ENCODE measurements at regions not wholly inside any gene's neighbourhood (a gene's known extent, or its start where the extent isn't known, plus 50 kb on each side); places are given as distances from the start of the nearest gene placed in this dataset.
A peak's percentile ranks its signal among the peaks of the same experiment; 100 is the strongest.

DNA sequence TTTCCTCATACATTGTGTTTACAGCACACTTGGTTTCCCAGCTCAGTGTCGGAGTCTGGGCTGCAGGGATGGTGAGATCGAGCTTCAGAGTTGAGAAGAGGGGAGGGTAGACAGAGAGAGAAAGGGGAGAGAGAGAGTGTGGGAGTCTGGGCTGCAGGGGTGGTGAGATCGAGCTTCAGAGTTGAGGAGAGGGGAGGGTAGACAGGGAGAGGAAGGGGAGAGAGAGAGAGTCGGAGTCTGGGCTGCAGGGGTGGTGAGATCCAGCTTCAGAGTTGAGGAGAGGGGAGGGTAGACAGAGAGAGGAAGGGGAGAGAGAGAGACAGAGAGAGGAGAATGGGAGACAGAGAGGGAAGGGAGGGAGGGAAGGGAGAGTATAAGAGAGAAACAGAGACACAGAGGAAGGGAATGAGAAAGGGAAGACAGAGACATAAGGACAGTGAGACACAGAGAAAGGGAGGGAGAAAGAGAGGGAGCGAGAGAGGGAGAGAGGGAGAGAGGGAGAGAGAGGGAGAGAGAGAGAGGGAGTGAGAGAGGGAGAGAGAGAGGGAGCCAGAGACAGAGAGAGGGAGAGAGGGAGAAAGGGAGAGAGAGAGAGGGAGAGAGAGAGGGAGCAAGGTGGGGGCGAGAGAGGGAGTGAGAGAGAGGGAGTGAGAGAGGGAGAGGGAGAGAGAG, 222.7 kb upstream of the GMDS start:
- Histone ChIP-seq H3K9ac (ENCODE audit: low read depth, low read length) (peak overlapping the region; percentile 7; the same call in 1 of the 2 replicates), H3K36me3 (ENCODE audit: insufficient read depth, low read length) (no peaks in the 10 kb centered on the region), H3K4me1 (ENCODE audit: insufficient read depth, low read length) (peaks cover 13% of the 10 kb centered on the region; the same call in 1 of the 2 replicates), H3K9me3 (ENCODE audit: control insufficient read depth, insufficient read depth, low read length) (no peaks in the 10 kb centered on the region)

- Histone ChIP-seq H3K36me3 (ENCODE audit: insufficient read depth, low read length) (no peaks in the 10 kb centered on the region), H3K9ac (ENCODE audit: low read depth, low read length) (no peak overlapping the region), H3K4me1 (ENCODE audit: insufficient read depth, low read length) (peaks cover 13% of the 10 kb centered on the region; the same call in 1 of the 2 replicates), H3K9me3 (ENCODE audit: control insufficient read depth, insufficient read depth, low read length) (no peaks in the 10 kb centered on the region)
Measured at GRCh38 chr6:2465336-2465735, 219.9 kb upstream of the GMDS start.

DNA sequence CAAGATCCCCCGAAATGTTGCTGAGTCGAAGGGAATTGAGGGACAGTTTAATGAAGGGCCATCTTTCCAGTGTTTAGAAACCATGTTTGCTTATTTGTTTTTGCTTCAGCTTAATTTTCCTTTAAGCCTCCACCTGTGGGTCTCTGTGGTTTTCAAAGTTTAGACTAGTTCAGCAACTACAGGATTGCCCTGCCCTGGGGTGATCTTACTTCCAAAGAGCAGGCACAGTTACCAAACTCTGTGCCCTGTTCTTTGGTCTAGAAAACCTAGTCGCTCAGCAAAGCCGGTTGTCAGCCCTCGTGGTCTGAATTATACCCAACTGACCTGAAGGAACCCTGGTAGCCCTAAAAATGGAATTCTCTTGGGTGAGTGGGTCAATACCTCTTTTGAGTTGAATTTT, 219.2 kb upstream of the GMDS start:
- Histone ChIP-seq H3K36me3 (ENCODE audit: insufficient read depth, low read length) (no peaks in the 10 kb centered on the region), H3K4me1 (ENCODE audit: insufficient read depth, low read length) (peaks cover 13% of the 10 kb centered on the region; the same call in 1 of the 2 replicates), H3K9me3 (ENCODE audit: control insufficient read depth, insufficient read depth, low read length) (no peaks in the 10 kb centered on the region), H3K9ac (ENCODE audit: low read depth, low read length) (no peak overlapping the region)

DNA sequence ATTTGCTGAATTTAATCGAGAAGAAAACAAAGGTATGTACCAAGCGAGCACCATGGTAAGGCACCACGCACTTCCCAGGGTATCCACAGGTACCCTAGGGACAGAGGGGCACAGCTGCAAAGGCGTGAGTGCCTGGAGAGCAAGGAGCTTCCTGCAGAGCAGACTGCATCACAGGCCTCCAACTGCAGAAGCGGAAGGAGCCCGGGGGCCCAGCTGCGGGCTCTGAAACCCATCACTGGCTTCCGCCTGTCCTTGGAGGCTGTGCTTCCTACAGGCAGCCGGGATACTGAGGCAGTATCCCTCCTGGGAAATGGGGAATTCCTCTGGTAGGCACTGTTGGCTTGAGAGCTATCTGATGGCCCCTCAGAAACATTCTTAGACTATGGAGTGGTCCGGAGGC, 217.4 kb upstream of the GMDS start:
- peaks cover 9% of the 10 kb centered on the region; the same call in 1 of the 2 replicates for H3K4me1 ChIP-seq (ENCODE audit: insufficient read depth, low read length)
- no peak overlapping the region for H3K9ac ChIP-seq (ENCODE audit: low read depth, low read length)
- H3K36me3 ChIP-seq (ENCODE audit: insufficient read depth, low read length): no peaks in the 10 kb centered on the region
- no peaks in the 10 kb centered on the region for H3K9me3 ChIP-seq (ENCODE audit: control insufficient read depth, insufficient read depth, low read length)

GRCh38 chr6:2460216-2460745, 214.9 kb upstream of the GMDS start:
- H3K9ac ChIP-seq (ENCODE audit: low read depth, low read length): no peak overlapping the region
- H3K9me3 ChIP-seq (ENCODE audit: control insufficient read depth, insufficient read depth, low read length): no peaks in the 10 kb centered on the region

DNA sequence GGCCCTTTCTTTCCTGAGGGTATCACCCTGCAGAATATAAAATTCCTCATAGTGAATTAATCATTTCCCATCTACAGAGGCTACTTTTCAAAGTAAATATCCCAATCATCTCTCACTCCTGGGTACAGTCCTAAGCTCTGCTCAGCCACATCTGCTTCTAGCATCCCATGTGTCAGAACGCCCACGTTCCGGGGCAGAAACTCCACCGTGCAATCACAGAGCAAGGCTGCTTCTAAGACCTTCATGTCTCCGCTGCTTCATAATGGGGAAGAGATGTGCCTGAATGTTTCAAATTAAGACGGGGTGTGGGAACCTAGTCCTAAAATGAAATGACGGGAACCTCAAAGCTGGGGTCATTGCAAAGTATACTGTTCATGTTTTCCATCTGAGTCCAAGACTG, 208.8 kb upstream of the GMDS start:
- Histone ChIP-seq H3K36me3 (ENCODE audit: insufficient read depth, low read length) (no peaks in the 10 kb centered on the region), H3K4me1 (ENCODE audit: insufficient read depth, low read length) (no peaks in the 10 kb centered on the region), H3K9ac (ENCODE audit: low read depth, low read length) (no peak overlapping the region), H3K9me3 (ENCODE audit: control insufficient read depth, insufficient read depth, low read length) (no peaks in the 10 kb centered on the region)

More at GRCh38 chr6:2460216-2460745, 214.9 kb upstream of the GMDS start:
- Histone ChIP-seq H3K36me3 (ENCODE audit: insufficient read depth, low read length) (no peaks in the 10 kb centered on the region), H3K4me1 (ENCODE audit: insufficient read depth, low read length) (no peaks in the 10 kb centered on the region)

DNA sequence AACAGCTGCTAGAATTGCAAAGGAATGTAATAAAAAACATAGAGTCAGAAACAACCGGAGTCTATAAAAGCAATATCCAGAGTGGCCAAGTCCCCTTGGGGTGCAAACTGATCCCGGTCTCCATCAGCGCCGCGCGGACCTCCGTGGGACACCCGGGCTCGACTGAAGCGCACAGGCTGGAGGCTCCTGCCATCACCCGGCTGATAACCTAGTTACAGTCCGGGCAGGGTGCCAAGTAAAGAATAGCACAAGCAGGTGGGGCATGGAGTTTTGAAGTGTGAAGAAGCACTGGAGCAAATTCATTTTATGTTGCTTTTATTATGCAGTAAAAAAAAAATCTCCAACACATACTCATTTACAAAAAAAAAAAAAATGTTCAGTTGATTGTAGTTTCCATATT, 205.1 kb upstream of the GMDS start:
- Histone ChIP-seq H3K36me3 (ENCODE audit: insufficient read depth, low read length) (no peaks in the 10 kb centered on the region), H3K9ac (ENCODE audit: low read depth, low read length) (no peak overlapping the region), H3K9me3 (ENCODE audit: control insufficient read depth, insufficient read depth, low read length) (no peaks in the 10 kb centered on the region), H3K4me1 (ENCODE audit: insufficient read depth, low read length) (no peaks in the 10 kb centered on the region)

DNA sequence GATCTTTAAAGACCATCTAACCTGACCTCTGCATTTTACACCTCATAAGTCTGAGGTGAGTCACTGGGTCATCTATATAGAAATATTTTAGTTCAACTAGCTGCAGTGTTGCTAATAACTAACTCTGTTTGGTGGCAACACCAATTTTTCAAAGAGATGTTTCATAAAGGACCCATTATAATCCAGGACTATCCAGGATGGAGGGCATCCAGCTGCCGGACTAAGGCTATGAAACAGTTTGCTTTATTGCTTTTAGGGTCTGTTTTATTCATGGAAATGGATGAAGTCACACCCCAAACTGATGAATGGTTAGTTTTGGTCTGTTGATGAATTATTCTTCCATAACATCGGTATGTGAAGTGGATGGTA, 204.2 kb upstream of the GMDS start:
- Histone ChIP-seq H3K36me3 (ENCODE audit: insufficient read depth, low read length) (no peaks in the 10 kb centered on the region), H3K4me1 (ENCODE audit: insufficient read depth, low read length) (no peaks in the 10 kb centered on the region), H3K9ac (ENCODE audit: low read depth, low read length) (no peak overlapping the region), H3K9me3 (ENCODE audit: control insufficient read depth, insufficient read depth, low read length) (no peaks in the 10 kb centered on the region)

DNA sequence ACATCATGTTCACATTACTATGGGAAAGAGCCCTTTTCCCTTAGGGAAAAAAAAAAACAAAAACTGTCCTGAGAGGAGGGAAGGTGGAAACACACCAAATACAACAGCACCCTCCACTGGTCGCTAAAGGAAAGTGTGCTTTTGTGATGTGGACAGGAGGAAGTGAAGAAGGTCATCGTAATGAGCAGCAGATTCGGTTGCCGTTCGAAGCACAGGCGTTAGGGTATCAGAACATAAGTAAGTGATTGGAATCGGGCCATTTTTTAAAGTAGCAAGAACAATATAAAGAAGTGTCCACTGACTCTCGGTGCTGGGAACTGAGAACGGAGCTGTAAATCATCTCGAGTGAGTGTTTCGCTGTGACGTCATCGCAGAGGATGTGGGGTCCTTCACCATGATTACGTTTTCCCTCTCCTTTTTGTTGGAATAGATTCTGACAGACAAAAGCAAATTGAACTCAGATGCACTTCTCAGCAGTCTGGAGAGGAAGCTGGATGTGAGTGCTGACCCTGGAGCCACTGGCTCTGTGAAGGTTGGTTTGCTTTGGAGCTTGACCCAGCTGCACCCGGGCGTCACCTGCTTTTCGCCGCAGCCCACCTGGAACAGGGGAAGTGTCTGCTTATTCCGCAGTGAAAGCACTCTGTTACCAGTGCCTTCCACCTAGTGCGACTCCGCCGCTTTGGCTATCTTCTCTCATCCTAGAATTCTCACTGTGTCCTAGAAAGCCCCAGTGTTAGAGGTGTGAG, 203.6 kb upstream of the GMDS start:
- Histone ChIP-seq H3K9ac (ENCODE audit: low read depth, low read length) (peak overlapping the region; percentile 44; the same call in 1 of the 2 replicates), H3K36me3 (ENCODE audit: insufficient read depth, low read length) (no peaks in the 10 kb centered on the region), H3K4me1 (ENCODE audit: insufficient read depth, low read length) (no peaks in the 10 kb centered on the region), H3K9me3 (ENCODE audit: control insufficient read depth, insufficient read depth, low read length) (no peaks in the 10 kb centered on the region)

- Histone ChIP-seq H3K9me3 (ENCODE audit: control insufficient read depth, insufficient read depth, low read length) (no peaks in the 10 kb centered on the region), H3K4me1 (ENCODE audit: insufficient read depth, low read length) (no peaks in the 10 kb centered on the region), H3K9ac (ENCODE audit: low read depth, low read length) (no peak overlapping the region)
Measured at GRCh38 chr6:2447931-2448330, 202.5 kb upstream of the GMDS start.

DNA sequence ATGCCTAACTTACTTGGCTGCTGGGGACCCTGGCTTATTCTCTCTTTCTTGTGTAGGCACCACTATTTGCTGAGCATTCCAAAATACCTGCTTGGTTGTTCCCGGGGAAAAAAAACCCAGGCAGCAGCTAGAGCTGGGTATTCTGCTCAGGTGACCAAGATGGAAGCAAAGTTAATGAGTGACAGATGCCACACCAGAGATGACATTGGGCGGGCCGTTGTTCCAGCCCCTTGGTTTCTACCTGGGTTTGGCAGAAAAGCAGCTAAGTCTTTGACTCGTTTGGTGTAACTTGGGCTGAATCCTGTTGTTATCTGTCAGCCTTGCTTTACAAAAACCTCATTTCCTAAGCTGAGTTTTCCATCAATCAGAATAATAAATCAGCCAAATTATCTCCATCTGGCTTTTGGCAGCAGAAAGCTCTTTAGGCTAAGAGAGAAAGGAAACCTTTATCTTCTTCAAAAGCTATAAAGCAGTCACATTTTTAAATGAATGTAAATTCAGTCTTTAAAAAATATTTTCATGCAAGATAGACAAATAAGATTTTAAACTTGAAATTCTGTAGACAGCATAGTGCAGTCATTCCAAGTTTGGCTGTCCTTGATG, 202.0 kb upstream of the GMDS start:
- no peaks in the 10 kb centered on the region for H3K9me3 ChIP-seq (ENCODE audit: control insufficient read depth, insufficient read depth, low read length)
- H3K36me3 ChIP-seq (ENCODE audit: insufficient read depth, low read length): no peaks in the 10 kb centered on the region
- no peak overlapping the region for H3K9ac ChIP-seq (ENCODE audit: low read depth, low read length)
- H3K4me1 ChIP-seq (ENCODE audit: insufficient read depth, low read length): no peaks in the 10 kb centered on the region

More at GRCh38 chr6:2447931-2448330, 202.5 kb upstream of the GMDS start:
- no peaks in the 10 kb centered on the region for H3K36me3 ChIP-seq (ENCODE audit: insufficient read depth, low read length)

- Histone ChIP-seq H3K4me1 (ENCODE audit: insufficient read depth, low read length) (no peaks in the 10 kb centered on the region), H3K9me3 (ENCODE audit: control insufficient read depth, insufficient read depth, low read length) (no peaks in the 10 kb centered on the region), H3K36me3 (ENCODE audit: insufficient read depth, low read length) (no peaks in the 10 kb centered on the region), H3K9ac (ENCODE audit: low read depth, low read length) (no peak overlapping the region)
Measured at GRCh38 chr6:2441601-2442475, 196.4 kb upstream of the GMDS start.

GRCh38 chr6:2440516-2440915, 195.1 kb upstream of the GMDS start:
- Histone ChIP-seq H3K4me1 (ENCODE audit: insufficient read depth, low read length) (no peaks in the 10 kb centered on the region), H3K9ac (ENCODE audit: low read depth, low read length) (no peak overlapping the region), H3K9me3 (ENCODE audit: control insufficient read depth, insufficient read depth, low read length) (no peaks in the 10 kb centered on the region), H3K36me3 (ENCODE audit: insufficient read depth, low read length) (no peaks in the 10 kb centered on the region)

DNA sequence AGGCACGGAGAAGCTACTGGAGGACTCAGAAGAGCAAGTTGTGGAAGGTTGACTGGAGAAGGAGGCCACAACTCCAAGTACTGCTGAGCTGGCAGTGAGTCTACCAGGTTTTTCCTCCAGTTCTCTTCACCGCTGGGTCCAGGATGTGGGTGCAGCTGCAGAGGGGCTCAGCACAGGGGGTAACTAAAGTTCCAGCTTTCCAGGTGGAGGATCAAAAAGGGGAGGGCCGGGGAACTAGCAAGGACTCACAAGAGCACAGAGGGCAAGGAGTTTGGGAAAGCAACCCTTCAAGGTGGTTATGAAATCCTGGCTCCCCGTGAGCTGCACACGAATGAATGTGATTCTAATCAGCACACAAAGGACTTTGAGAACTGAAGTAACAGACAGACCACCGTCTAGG, 194.2 kb upstream of the GMDS start:
- Histone ChIP-seq H3K4me1 (ENCODE audit: insufficient read depth, low read length) (no peaks in the 10 kb centered on the region), H3K9me3 (ENCODE audit: control insufficient read depth, insufficient read depth, low read length) (no peaks in the 10 kb centered on the region), H3K36me3 (ENCODE audit: insufficient read depth, low read length) (no peaks in the 10 kb centered on the region), H3K9ac (ENCODE audit: low read depth, low read length) (no peak overlapping the region)

Measured in ES-I3 (cell line).